ENCODE measurements at regions not wholly inside any gene's neighbourhood (a gene's known extent, or its start where the extent isn't known, plus 50 kb on each side); places are given as distances from the start of the nearest gene placed in this dataset.

DNA sequence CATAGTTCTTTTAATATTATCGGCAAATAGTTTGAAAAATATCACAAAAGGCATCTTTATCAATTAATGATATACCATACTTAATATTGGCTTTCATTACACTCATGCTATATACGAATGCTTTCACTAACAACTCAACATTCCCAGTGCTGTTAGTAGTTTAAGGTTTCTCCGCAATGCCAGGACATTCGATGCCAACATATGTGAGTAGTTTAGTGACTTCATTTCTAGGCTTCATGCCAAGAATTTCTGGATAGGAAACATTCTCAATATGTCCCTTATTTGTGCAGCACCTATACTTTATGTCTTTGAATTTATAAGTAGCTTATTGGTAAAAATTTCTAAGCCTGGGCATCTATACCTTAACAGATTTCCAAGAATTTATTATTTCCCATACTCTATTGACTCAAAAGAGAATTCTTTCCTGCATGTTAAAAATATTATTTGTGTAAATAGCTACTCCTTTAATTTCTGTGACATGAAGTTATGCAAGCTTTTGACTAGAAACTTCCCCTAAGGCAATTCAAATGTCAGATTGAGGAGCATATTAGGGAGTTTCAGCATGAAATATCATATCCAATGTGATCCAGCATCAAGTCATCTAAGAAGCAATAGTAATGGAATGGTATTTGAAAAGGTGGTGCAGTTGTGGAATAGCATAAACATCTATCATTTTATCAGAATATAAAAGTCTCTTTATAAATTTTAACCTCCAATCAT lies 236.0 kb upstream of the STXBP5 start:
- Mint-ChIP-seq H3K4me1 (no peaks in the 10 kb centered on the region), H3K36me3 (ENCODE audit: low read depth) (peaks cover 13% of the 10 kb centered on the region), H3K27ac (no peak overlapping the region), H3K9me3 (peaks cover 36% of the 10 kb centered on the region), H3K4me3 (no peak overlapping the region), H3K27me3 (ENCODE audit: low read depth, poor library complexity) (no peaks in the 10 kb centered on the region)
- DNase-seq: no peak
- TF ChIP-seq, protein P1, sequence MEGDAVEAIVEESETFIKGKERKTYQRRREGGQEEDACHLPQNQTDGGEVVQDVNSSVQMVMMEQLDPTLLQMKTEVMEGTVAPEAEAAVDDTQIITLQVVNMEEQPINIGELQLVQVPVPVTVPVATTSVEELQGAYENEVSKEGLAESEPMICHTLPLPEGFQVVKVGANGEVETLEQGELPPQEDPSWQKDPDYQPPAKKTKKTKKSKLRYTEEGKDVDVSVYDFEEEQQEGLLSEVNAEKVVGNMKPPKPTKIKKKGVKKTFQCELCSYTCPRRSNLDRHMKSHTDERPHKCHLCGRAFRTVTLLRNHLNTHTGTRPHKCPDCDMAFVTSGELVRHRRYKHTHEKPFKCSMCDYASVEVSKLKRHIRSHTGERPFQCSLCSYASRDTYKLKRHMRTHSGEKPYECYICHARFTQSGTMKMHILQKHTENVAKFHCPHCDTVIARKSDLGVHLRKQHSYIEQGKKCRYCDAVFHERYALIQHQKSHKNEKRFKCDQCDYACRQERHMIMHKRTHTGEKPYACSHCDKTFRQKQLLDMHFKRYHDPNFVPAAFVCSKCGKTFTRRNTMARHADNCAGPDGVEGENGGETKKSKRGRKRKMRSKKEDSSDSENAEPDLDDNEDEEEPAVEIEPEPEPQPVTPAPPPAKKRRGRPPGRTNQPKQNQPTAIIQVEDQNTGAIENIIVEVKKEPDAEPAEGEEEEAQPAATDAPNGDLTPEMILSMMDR (IDR thresholded peaks at IDR 0.05): no peak

DNA sequence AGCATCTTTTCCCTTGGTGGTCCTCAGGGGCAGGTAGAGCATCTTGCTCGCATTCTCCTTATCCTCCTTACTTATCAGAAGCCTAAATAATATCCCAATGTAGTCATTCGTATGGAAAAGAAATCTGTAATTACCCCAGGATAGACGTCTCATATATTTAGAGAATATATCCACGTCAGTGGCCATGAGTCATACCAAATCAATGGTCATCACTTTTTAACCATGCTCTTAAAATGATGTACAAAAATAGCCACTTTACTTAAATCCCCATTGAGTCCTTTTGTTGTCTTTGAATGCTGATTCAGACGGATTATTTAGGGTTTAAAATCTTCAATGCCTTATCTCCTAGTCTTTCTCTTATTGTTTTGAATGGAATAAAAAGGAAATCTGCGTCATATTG lies 231.7 kb upstream of the STXBP5 start:
- H3K9me3 Mint-ChIP-seq: peaks cover under 1% of the 10 kb centered on the region
- TF ChIP-seq, protein P1 (IDR thresholded peaks at IDR 0.05): no peak
- no peaks in the 10 kb centered on the region for H3K27me3 Mint-ChIP-seq (ENCODE audit: low read depth, poor library complexity)
- H3K36me3 Mint-ChIP-seq (ENCODE audit: low read depth): no peaks in the 10 kb centered on the region
- H3K27ac Mint-ChIP-seq: no peak overlapping the region
- no peak overlapping the region for H3K4me3 Mint-ChIP-seq
- DNase-seq: no peak
- H3K4me1 Mint-ChIP-seq: no peaks in the 10 kb centered on the region

DNA sequence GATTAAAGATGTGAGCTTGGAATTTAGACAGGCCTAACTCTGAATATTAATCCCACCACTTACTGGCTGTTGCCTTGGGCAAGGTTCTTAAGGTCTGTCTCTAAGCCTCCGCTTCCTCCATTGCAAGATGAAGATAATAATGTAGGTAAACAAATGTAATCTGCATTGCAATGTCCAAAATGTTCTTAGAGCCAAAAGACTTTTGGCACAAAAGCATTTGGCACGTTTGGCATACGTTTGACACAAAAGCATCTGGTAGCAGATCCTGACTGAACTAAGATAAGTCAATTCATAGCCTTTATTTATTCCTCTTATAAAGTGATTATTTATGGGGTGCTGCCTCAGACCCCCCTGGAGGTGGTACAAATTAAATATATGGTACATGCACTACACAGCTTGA lies 229.9 kb upstream of the STXBP5 start:
- no peaks in the 10 kb centered on the region for H3K9me3 Mint-ChIP-seq
- TF ChIP-seq, protein P1 (IDR thresholded peaks at IDR 0.05): no peak
- no peak overlapping the region for H3K27ac Mint-ChIP-seq
- no peak overlapping the region for H3K4me3 Mint-ChIP-seq
- DNase-seq: no peak
- no peaks in the 10 kb centered on the region for H3K4me1 Mint-ChIP-seq
- no peaks in the 10 kb centered on the region for H3K36me3 Mint-ChIP-seq (ENCODE audit: low read depth)
- H3K27me3 Mint-ChIP-seq (ENCODE audit: low read depth, poor library complexity): no peaks in the 10 kb centered on the region

DNA sequence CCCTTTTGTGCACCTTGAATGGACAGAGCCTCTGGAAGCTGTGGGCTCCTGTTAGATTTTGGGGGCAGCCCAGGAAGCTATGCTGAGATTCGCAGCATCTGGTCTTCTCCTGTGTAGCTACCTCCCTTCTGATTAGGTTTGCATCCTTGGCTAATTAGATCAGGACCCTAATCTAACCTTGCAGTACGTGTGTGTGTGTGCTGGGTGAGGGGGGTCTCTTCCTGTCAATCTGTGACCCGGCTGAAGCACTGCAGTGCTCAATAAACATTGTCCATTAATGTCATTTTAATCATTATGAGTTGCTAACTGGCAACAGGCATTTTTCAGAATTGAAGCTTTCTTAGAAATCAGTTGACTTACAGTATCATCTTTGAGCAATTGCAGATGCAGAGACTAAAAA lies 229.1 kb upstream of the STXBP5 start:
- no peaks in the 10 kb centered on the region for H3K27me3 Mint-ChIP-seq (ENCODE audit: low read depth, poor library complexity)
- no peak overlapping the region for H3K27ac Mint-ChIP-seq
- TF ChIP-seq, protein P1 (IDR thresholded peaks at IDR 0.05): no peak
- H3K36me3 Mint-ChIP-seq (ENCODE audit: low read depth): no peaks in the 10 kb centered on the region
- H3K4me3 Mint-ChIP-seq: no peak overlapping the region
- H3K4me1 Mint-ChIP-seq: no peaks in the 10 kb centered on the region
- H3K9me3 Mint-ChIP-seq: no peaks in the 10 kb centered on the region
- DNase-seq: no peak

DNA sequence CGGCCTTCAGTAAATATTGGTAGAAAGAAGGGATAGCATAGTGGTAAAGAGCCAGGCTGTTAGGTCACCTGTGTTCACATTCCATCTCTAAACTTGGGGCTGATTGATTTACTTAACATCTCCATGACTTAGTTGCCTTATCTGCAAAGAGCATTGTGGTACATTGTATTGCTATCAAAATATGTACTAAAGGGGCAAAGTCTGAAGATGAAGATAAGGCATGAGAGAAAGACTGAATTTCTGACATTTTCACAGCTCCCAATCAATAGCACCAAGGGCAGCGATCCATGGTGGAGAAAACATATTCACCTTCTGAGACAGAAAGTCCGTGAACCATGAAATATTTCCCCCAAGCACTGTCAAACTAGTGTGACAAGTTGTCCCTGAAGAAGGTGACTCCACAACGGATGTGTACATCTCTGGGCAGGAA lies 223.3 kb upstream of the STXBP5 start:
- H3K27me3 Mint-ChIP-seq (ENCODE audit: low read depth, poor library complexity): no peaks in the 10 kb centered on the region
- H3K4me3 Mint-ChIP-seq: no peak overlapping the region
- no peaks in the 10 kb centered on the region for H3K36me3 Mint-ChIP-seq (ENCODE audit: low read depth)
- peaks cover 27% of the 10 kb centered on the region for H3K4me1 Mint-ChIP-seq
- no peak overlapping the region for H3K27ac Mint-ChIP-seq
- peaks cover 3% of the 10 kb centered on the region for H3K9me3 Mint-ChIP-seq
- no peak for DNase-seq
- TF ChIP-seq, protein P1 (IDR thresholded peaks at IDR 0.05): no peak

DNA sequence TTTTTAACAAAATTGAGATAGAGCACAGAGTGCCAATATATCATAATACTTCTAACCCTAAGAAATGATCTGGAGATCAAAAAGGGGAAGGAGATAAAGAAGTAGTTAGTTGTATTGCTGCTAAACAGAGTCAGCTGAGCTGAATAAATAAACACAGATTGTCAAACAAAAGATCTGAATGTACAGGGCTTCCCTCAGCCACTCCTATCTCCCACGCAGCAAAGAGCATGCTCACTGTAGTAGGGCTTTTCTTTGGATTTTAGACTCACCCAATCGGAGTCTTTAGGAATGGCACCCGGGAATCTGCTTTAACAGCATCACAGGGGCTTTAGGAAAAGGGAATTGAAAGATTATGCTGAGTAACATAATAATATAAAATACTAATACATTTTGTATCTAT lies 222.2 kb upstream of the STXBP5 start:
- Mint-ChIP-seq H3K4me1 (peaks cover 28% of the 10 kb centered on the region), H3K27ac (no peak overlapping the region), H3K9me3 (peaks cover 9% of the 10 kb centered on the region), H3K4me3 (no peak overlapping the region), H3K27me3 (ENCODE audit: low read depth, poor library complexity) (no peaks in the 10 kb centered on the region), H3K36me3 (ENCODE audit: low read depth) (no peaks in the 10 kb centered on the region)
- TF ChIP-seq, protein P1 (IDR thresholded peaks at IDR 0.05): no peak
- DNase-seq: no peak

Measured in nephron progenitor cell (in vitro differentiated cells).